NCI-H1694 (cell line): ENCODE measurements at regions not wholly inside any gene's neighbourhood (a gene's known extent, or its start where the extent isn't known, plus 50 kb on each side); places are given as distances from the start of the nearest gene placed in this dataset.

Experiments
- DNase-seq: peaks from one replicate; lab custom pipeline; 2025; lab: John Stamatoyannopoulos, UW

GRCh38 chr18:29531746-29532145 lies 1354.8 kb upstream of the CDH2 start:
- DNase-seq = no peak

- no peak for DNase-seq
Observed at GRCh38 chr18:29523371-29523770, 1346.4 kb upstream of the CDH2 start.

GRCh38 chr18:29512761-29513160 lies 1335.8 kb upstream of the CDH2 start:
- no peak for DNase-seq

DNA sequence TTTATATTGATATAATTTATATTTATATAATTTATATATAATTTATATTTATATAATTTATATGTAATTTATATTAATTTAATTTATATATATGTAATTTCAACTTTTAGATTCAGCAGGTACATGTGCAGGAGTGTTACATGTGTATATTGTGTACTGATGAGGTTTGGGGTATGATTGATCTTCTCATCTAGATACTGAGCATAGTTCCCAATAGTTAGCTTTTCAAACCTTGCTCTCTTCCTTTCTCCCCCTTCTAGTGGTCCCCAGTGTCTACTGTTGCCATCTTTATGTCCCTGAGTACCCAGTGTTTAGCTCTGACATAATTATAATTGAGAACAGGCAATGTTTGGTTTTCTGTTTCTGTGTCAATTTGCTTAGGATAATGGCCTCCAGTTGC lies 1335.3 kb upstream of the CDH2 start:
- no peak for DNase-seq

GRCh38 chr18:29501952-29502351 lies 1325.0 kb upstream of the CDH2 start:
- DNase-seq = no peak

DNA sequence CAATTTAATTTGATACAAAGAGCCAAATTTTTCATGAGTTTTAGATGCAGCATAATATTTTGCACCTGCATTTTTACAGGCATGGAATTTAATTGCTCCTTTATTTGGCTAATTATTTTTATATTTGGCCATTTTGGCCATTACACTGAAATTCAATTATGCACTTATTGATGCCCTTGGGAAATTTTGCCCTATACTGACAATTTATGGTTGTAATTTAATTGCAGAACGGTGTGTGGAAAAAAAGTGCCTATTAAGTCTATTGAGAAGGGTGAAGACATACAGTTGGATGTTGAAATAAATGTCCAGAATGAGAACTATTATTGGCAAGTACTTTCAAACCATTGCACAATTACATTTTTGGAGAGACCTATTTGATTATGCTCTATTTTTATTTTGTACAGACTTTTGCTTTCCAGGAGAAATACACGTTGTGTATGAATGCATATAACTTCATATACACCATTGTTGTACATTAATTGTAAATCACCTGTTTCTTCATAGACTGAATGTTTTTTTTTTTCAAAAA lies 1319.3 kb upstream of the CDH2 start:
- DNase-seq = no peak

DNA sequence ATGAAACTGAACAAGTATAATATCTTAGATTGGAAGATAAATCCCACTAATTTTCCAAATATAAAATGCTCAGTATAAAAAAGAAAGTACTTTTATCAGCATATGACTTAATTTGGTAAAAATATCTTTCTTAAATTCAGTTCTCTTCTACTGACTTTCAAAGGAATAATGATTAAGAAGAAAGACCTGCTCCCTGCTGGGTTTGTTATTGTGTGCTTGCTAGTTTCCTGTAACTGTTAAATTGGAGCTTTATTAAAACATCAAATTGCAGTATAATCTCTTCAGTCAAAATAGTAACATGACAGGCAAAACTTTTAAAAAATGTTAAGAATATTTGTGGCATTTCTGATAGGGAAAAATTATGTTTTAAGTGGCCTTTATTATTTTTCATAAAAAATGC lies 1317.4 kb upstream of the CDH2 start:
- DNase-seq = no peak

GRCh38 chr18:29491907-29492306 lies 1315.0 kb upstream of the CDH2 start:
- DNase-seq = no peak

GRCh38 chr18:29488617-29489016 lies 1311.7 kb upstream of the CDH2 start:
- no peak for DNase-seq

GRCh38 chr18:29465526-29465925 lies 1288.6 kb upstream of the CDH2 start:
- DNase-seq = no peak

GRCh38 chr18:29459972-29460371 lies 1283.0 kb upstream of the CDH2 start:
- peak; percentile 24 for DNase-seq

- DNase-seq = no peak
Observed at GRCh38 chr18:29457316-29457889, 1280.5 kb upstream of the CDH2 start.

DNA sequence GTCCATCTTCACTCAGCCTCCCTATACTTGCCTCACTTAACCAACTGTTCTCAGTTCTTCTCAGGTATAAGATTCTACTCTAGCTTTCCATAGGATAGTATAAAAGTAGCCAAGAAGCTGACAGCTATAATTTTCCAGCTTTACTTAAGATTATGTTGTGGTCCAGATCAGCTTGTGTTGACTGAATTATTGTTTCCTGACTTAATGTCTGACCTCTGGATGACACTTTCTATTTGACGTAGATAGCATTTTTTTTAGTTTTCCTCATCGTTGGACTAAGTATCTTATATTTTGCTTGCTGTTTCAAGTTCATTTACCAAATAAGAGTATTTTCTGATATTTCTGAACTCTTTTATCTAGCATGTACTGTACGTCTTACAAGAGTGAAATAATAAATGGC lies 1272.5 kb upstream of the CDH2 start:
- DNase-seq = no peak

DNA sequence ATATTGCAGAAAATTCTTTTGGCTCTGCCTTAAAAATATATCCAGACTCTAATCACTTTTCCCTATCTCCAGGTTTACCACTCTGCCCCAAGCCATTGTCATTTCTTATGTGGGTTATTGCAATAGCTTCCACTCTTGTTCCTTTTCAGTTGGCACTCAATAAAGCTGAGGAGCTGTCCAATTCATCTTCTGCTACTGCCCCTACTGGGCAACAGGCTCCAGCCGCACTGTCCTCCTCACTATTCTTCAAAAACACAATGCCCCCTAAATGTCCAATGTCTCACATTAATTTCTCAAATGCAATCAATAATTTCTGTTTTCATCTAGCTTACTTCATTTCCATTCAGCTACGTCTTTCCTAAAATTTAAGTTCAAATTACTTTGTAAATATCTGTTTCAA lies 1262.5 kb upstream of the CDH2 start:
- no peak for DNase-seq

GRCh38 chr18:29436459-29436858 lies 1259.5 kb upstream of the CDH2 start:
- DNase-seq = no peak

- no peak for DNase-seq
Observed at GRCh38 chr18:29434650-29435049, 1257.7 kb upstream of the CDH2 start.

DNA sequence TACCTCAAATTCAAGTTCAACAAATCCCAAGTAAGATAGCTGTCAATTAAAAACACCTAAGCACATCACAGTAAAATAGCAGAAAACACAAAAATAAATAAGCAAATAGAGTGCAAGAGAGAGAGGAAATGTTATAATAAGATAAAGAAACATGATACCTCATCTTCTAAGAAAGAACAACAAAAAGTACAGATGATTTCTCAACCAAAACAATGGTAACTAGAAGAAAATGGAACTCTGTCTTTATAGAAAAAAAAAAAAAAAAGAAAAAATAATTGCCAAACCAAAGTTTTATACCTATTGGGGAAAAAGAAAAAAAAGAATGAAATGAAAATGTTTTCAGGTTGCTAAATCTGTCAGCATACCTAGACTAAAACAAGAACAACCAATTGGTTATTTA lies 1253.5 kb upstream of the CDH2 start:
- no peak for DNase-seq

DNA sequence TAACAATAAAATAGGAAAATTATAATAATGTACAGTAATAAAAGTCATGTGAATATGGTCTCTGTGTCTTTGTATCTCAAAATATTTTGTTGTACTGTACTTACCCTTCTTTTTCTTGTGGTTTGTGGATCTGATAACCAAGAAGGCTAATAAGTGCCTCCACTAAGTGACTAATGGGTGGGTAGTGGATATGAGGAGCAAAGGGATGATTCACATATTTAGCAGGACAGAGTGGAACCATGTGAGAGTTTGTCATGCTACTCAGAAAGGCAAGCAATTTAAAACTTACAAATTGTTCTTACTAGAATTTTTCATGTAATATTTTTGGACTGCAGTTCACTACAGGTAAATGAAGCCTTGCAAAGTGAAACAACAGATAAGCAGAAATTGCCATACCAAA lies 1241.2 kb upstream of the CDH2 start:
- no peak for DNase-seq

GRCh38 chr18:29406996-29407395 lies 1230.1 kb upstream of the CDH2 start:
- no peak for DNase-seq

- no peak for DNase-seq
Observed at GRCh38 chr18:29397536-29397935, 1220.6 kb upstream of the CDH2 start.

GRCh38 chr18:29383311-29384273 lies 1206.7 kb upstream of the CDH2 start:
- no peak for DNase-seq

DNA sequence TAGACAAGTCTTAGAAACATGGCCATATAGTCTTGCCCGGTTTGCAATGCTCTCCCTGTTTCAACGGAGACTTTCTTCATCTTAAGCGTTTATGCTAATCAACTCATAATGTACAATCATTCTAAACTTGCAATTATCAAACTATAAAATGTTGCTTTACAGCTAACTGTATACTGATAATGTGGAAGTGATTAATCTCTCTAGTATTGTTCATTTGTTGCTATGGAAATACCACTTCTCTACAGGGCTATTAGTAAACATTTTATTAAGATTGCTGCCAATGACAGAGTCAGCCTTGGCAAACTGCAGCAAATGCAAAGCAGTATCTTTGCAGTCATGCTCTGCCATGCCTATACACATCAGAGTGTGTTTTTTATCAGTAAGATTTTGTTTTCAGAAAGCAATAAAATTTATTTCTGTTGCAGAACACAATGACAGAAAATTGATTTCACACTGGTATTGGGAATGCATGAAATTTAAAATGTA lies 1201.8 kb upstream of the CDH2 start:
- DNase-seq = no peak

DNA sequence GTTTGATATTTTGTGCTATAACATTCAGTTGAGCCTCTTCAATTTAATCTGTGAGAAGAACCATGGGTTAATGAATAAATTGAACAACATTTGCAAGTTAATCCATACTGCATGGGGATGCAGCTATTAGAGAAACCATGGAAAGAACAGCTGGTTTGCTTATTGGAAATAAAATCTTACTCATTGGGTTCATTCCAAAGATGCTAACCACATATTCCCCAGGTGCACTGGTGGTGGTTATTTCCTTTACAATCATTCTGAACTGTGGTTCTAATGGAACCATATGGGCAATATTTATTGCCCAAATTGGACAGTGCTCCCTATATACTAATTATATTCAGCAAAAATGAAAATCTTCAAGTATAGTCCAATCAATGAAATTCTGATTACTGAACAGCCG lies 1200.4 kb upstream of the CDH2 start:
- no peak for DNase-seq
